ENCODE measurements at regions not wholly inside any gene's neighbourhood (a gene's known extent, or its start where the extent isn't known, plus 50 kb on each side); places are given as distances from the start of the nearest gene placed in this dataset.
"Not testable (repeated sequence)": the region's sequence is repeated elsewhere in the genome, so short reads cannot be mapped to it uniquely, and the experiment has no call there.

DNA sequence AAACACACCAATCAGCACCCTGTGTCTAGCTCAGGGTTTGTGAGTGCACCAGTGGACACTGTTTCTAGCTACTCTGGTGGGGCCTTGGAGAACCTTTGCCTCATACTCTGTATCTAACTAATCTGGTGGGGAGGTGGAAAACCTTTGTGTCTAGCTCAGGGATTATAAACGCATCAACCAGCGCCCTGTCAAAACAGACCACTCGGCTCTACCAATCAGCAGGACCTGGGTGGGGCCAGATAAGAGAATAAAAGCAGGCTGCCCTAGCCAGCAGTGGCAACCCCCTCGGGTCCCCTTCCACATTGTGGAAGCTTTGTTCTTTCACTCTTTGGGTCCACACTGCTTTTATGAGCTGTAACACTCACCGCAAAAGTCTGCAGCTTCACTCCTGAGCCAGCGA is 121.8 kb downstream of the FSCB start:
- not testable (repeated sequence) for TF ChIP-seq POLR2A (IDR thresholded peaks at IDR 0.05)
- TF ChIP-seq, protein P1, sequence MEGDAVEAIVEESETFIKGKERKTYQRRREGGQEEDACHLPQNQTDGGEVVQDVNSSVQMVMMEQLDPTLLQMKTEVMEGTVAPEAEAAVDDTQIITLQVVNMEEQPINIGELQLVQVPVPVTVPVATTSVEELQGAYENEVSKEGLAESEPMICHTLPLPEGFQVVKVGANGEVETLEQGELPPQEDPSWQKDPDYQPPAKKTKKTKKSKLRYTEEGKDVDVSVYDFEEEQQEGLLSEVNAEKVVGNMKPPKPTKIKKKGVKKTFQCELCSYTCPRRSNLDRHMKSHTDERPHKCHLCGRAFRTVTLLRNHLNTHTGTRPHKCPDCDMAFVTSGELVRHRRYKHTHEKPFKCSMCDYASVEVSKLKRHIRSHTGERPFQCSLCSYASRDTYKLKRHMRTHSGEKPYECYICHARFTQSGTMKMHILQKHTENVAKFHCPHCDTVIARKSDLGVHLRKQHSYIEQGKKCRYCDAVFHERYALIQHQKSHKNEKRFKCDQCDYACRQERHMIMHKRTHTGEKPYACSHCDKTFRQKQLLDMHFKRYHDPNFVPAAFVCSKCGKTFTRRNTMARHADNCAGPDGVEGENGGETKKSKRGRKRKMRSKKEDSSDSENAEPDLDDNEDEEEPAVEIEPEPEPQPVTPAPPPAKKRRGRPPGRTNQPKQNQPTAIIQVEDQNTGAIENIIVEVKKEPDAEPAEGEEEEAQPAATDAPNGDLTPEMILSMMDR (IDR thresholded peaks at IDR 0.05 in 8 of 11, conservative IDR thresholded peaks at IDR 0.05 in 3 of 11): not testable (repeated sequence)

Data from spleen (tissue), 7 donors.